T47D (cell line): ENCODE measurements at regions not wholly inside any gene's neighbourhood (a gene's known extent, or its start where the extent isn't known, plus 50 kb on each side); places are given as distances from the start of the nearest gene placed in this dataset.

Source experiments
- DNase-seq, 2 experiments: peaks; one replicate each; pipeline versions ENCODE4 v3.0.0 to v3.0.0-alpha.2; 2011 to 2012; ENCODE audit warnings: low read depth in 1 of 2, low spot score in 1 of 2
- JUND ChIP-seq: IDR thresholded peaks from 2 replicates; pipeline ENCODE4 v1.6.1; 2012; ENCODE audit warnings: low read depth
- in situ Hi-C: cut with HindIII; loops from 2 replicates; pipeline ENCODE4 v1.10.0; 2016; ENCODE audit warnings: low sequenced_read_pairs, low pct_unique_long_range_greater_than_20kb

DNA sequence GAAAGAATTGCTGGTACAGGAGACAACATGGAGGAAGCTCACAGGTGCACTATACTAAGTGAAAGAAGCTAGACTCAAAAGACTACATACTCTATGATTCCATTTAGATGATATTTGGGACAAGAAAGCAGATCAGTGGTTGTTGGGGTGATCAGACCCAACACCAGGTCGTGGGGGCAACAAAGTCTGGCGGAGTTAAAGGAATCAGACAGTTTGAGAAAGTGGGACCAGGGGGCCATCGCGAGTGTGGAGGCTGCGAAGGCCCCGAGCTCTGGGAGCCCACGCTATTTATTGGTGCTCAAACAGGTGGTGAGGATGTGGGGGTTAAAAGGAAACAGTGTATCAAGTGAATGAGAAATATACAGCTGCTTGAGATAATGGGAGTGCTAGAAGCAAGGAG is 282.8 kb upstream of the SGK1 start:
- in situ Hi-C loops, result no loop called here
- no peak for DNase-seq
- no peak for TF ChIP-seq JUND

DNA sequence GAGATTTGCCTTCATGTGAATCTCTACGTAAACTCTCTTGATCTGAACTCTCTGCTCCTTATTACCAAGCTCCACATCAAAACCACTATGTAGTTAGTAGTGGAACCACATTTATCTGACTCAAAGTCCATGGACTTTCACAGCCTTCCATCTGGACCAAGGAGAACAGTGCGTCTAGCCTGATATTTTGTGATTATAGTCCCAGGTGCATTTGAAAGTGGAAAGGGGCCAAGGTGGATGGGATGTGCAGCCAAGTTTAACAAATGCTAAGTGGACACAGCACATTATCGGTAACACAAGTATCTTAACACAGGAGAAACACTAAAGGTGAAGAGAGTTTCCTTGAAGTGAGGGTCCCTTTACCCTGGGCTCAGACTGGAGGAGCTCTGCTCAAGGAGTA is 281.2 kb upstream of the SGK1 start:
- no peak for DNase-seq
- TF ChIP-seq JUND, result no peak
- in situ Hi-C loops, result no loop called here

DNA sequence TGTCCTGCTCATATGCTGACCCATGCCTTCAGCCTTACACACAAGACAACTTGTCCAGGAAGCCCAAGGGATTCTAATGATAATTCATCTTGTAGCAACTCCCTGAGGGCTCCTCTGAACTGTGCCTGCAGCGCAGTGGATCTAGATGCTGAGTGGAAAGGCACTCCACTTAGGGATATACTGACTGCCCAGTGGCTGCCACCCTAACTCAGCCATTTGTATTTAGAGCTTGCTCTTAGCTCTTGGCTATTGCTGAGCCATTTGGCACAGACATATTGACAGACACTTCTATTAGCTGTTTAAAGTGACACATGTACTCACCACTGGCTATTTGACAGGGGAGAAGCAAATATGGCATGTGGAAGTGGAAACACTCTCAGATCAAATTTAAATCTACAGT is 278.3 kb upstream of the SGK1 start:
- in situ Hi-C loops, result no loop called here
- no peak for TF ChIP-seq JUND
- no peak for DNase-seq

DNA sequence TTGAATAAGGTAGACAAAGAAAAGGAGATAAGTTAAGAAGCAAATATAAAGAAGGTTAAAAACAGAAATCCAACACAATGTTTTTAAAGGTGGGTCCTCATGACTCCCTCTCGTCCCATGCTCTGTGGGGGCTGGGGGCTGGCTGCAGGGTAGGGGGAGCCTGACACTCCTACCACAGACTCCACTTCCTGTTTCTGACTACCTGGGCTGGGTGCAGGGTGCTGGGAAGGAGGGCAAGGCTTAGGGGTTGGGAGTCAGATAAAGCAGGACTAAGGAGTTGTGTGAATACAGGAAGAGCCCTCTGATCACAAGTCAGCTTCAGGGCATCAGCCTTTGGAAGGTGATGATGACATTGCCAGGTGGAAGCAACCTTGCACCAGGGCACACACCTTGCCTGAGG is 277.0 kb upstream of the SGK1 start:
- no peak for TF ChIP-seq JUND
- DNase-seq, result no peak
- in situ Hi-C loops, result no loop called here

DNA sequence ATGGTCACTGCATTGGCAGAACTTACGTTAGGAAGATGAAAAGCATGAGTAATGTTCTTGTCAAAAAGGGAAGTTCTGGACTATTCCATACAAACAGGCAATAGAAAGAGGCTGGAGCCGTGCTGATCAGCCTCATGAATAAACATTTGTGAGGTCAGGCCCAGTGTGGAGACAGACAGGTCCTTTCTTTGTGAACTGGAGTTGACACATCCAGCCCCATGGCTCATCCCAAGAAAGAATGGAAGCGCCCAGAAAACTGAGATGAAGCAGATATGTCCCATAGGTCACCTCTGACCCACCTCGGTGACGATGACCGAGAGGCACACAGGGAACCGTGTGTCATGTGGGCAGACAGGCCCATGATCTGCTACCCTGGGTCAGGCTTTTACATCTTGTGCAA is 276.0 kb upstream of the SGK1 start:
- in situ Hi-C loops, result no loop called here
- no peak for DNase-seq
- no peak for TF ChIP-seq JUND

DNA sequence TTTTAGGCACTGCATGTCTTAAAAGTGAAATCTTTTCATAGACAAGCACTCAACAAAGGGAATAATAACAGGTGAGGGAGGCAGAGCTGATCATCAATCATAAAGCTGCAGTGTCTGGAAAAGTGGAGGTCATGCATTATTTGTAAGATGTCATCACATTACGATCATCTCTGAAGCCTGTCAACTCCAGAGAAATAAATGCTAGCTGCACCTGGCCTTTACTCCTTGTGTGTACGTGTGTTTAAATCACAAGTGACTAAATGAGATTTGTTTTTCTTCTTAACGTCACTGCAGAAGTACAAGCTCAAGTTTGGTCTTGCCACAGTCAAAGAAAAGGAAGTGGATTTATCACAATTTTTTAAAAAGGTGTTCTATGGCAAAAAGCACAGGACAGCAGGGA is 275.5 kb upstream of the SGK1 start:
- no peak for DNase-seq
- in situ Hi-C loops, result no loop called here
- TF ChIP-seq JUND, result no peak

DNA sequence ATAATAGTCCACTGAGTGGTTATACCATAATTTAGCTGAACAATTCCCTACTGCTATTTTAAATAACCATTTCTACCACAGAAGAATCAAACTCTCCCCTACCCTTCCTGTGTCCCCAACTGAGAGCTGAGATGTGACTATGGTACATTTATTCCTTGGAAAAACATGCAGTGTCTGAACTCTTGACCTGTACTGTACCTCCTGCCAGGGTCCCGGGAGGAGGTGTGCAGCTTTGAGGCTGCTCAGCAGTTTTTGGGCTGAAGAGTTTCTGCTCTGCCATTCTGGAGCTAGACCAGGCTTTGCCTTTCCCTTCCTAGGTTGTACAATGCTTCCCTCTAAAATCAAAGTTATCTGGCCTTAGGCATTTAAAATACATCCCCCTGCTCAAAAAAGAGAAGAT is 275.1 kb upstream of the SGK1 start:
- TF ChIP-seq JUND, result no peak
- no peak for DNase-seq
- in situ Hi-C loops, result no loop called here

DNA sequence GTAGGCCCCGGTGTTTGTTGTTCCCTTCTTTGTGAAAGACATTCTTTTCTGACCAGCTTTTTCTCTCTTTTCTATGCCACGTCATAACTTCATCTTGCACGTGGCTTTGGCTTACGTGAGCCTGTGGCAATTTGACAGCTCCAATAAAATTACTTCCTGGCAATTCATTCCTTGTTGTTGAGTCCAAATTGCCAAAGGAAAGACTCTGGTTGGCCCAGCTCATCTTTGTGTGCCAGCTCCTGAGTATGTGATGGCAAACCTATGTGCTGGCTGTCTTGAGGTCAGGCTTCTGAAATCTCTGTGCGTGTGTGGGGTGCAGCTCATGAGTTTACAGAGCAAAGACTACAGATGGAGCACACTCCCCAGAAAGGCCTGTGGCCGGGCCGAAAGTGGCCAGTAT is 272.5 kb upstream of the SGK1 start:
- no peak for TF ChIP-seq JUND
- in situ Hi-C loops, result no loop called here
- DNase-seq, result no peak

DNA sequence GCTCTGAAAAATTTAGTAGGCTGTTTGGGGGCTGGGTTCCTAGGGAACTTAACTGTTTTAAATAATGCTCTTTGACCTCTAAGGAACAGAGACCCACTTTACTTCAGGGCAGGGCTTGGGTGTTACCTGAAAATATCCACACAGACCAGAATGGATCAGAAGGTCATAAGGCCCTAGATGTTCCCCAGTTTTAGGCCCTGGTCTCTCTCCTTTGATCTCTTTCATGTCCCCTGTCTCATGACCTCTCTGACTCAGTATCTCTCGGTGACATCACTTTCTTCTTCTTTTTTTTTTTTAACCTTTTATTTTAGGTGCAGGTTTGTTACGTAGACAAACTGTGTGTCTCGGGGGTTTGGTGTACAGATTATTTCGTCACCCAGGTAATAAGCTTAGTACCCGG is 272.1 kb upstream of the SGK1 start:
- in situ Hi-C loops, result no loop called here
- DNase-seq, result no peak
- TF ChIP-seq JUND, result no peak

DNA sequence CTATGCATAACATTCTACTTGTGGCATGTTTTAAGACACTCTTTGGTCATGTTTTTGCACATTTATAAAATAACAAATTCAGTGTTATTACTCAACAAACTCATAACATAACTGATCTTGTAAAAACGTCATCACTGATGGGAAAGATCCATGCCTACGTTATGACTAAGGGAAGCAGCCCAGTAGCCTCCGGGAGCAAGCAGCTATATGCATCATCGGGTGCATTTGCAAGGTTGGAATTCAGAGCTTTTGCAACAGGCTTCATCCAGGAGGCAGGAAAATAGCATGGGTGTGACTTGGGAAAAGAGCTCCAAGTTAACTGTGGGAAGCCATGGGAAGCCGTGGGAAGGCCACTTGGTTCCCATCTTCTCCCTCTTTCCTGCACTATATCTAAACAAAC is 271.6 kb upstream of the SGK1 start:
- DNase-seq, result peak in 1 of 2 experiments; percentile 2
- no peak for TF ChIP-seq JUND
- in situ Hi-C loops, result no loop called here

DNA sequence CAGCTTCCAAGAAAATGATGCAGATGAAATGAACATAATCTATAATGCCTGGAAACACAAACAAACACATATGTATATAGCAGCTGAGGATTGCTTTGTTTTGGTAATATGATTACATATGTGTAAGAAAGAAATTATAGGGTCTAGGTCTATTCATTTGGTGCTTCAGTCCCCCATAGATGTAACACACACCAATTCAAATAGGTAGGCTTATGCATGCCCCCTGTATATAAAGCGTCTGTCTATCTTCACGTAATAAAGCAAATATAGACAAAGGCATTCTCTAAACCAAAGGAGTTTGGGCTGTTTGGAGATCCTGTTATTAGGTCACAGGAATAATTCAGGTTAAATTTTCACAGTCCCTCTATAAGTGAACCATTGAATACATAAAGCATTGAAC is 270.4 kb upstream of the SGK1 start:
- no peak for TF ChIP-seq JUND
- DNase-seq, result no peak

DNA sequence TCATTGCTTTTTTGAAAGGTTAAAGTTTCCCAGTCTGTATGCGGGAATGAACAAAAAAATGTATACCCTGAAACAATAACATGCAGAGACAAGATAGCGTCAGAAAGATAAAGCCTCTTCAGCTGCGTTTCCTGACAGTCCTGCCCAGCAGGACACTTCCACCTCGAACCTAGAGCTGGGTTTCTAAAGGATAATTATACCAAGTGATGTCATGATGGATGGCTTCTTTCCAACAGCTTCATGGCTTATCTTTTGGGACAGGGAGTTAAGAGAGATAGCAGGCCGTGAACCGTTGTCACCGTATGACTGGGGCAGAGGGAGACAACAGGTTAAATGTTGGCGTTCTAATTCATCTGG is 267.6 kb upstream of the SGK1 start:
- TF ChIP-seq JUND, result no peak
- in situ Hi-C loops, result no loop called here
- DNase-seq, result no peak

More for the DNA sequence above, 270.4 kb upstream of the SGK1 start:
- in situ Hi-C loops, result no loop called here

DNA sequence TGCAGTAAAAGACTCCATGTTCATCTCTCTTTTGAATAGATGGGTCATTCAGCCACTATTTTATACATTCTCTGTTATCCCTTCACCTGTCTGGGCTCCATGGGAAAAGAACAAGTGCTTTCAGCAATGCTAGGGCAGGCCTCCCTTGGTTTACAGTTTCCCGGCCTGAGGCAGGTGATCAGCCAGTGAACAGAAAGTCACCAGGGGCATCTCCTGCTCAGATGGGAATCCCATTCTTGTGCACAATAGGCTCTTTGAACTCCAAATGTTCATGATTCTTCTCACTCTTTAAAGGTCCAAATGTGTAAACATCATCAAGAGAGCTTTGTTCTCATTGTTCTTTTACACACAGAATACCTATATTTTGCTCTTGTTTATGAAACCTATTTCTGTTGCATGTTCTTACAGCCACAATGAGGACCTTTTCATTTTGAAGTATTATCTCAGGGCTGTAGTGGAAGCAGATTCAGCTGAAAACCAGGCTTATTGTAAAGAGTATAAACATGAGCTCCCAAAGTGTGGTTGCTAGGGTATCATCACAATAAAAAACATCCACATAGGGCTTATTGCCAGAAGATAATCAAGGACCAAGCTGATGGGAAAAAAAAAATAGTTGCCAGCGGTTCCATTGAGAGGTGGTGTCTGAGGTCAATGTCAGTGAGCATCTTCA is 267.1 kb upstream of the SGK1 start:
- in situ Hi-C loops, result no loop called here
- no peak for TF ChIP-seq JUND
- no peak for DNase-seq

DNA sequence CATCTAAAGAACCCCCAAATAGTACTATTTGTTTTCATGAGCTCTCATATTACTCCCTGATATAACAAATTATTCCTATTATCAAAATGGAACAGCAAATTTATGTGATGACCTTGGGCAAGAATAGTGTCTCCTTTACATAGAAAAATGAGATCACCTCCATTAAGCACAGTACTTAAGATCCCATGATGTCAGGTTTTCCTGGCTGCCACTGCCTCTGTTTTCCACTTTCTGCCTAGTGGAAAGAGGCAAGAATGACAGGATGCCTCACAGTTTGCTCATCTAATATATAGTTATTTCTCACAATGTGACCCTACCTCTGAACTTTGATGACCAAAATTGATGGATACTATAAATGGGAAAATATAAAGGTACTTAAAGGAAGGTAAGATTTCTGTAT is 260.1 kb upstream of the SGK1 start:
- in situ Hi-C loops, result no loop called here
- no peak for DNase-seq
- no peak for TF ChIP-seq JUND

DNA sequence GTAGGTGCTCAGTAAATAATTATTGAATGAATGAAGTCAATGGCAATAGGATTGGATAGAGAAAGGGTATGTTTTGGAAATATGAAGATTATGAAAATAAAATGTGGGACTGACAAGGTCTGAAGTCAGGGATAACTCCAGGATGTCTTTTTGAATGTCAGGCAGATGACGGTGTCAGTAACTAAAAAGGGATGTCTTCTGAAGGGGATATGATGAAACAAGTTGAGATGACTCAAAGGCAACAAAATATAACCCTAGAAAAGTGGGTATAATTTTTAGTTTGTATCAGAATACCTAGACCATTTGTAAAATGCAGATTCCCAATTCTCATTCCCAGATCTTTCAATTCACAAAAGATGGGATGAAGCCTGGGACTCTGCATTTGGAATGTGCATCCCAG is 257.3 kb upstream of the SGK1 start:
- in situ Hi-C loops, result no loop called here
- TF ChIP-seq JUND, result no peak
- no peak for DNase-seq
